Central memory CD8-positive, alpha-beta T cell (primary cell): ENCODE measurements at regions not wholly inside any gene's neighbourhood (a gene's known extent, or its start where the extent isn't known, plus 50 kb on each side); places are given as distances from the start of the nearest gene placed in this dataset.
A peak's percentile ranks its signal among the peaks of the same experiment; 100 is the strongest.

Experiments
- ATAC-seq: fragments of 150-1000 bp; cut with Tn5 transposase; replicated peaks from 2 replicates; pipeline ENCODE4 v1.10.0; 2022; ENCODE audit warnings: mild to moderate bottlenecking, moderate FRiP score, moderate number of reproducible peaks; ENCODE audit not compliant: poor library complexity, severe bottlenecking; ENCODE audit errors: extremely low read depth
- DNase-seq, 2 donors: peaks; one replicate each; pipeline ENCODE4 v3.0.0; 2021; ENCODE audit warnings: low spot score in 2 of 2
- H3K27ac Mint-ChIP-seq: one replicate; pipeline ENCODE4 v1.8.0; 2022; ENCODE audit warnings: low read depth, mild to moderate bottlenecking, moderate library complexity, mixed read lengths
- H3K27me3 Mint-ChIP-seq: one replicate; pipeline ENCODE4 v1.8.0; 2022; ENCODE audit warnings: mixed read lengths
- H3K36me3 Mint-ChIP-seq: one replicate; pipeline ENCODE4 v1.8.0; 2022; ENCODE audit warnings: mild to moderate bottlenecking, moderate library complexity, mixed read lengths; ENCODE audit not compliant: insufficient read depth
- H3K4me1 Mint-ChIP-seq: one replicate; pipeline ENCODE4 v1.8.0; 2022; ENCODE audit warnings: mixed read lengths
- H3K4me3 Mint-ChIP-seq: one replicate; pipeline ENCODE4 v1.8.0; 2022; ENCODE audit warnings: mild to moderate bottlenecking, moderate library complexity, mixed read lengths
- H3K9me3 Mint-ChIP-seq: one replicate; pipeline ENCODE4 v1.8.0; 2022; ENCODE audit warnings: mixed read lengths

- no peak overlapping the region for H3K4me3 Mint-ChIP-seq
- no peak overlapping the region for H3K27ac Mint-ChIP-seq
- H3K27me3 Mint-ChIP-seq = no peaks in the 10 kb centered on the region
- ATAC-seq = no peak
- no peak for DNase-seq
- no peaks in the 10 kb centered on the region for H3K36me3 Mint-ChIP-seq
- no peaks in the 10 kb centered on the region for H3K4me1 Mint-ChIP-seq
- peaks cover 7% of the 10 kb centered on the region for H3K9me3 Mint-ChIP-seq
Observed at GRCh38 chr1:2917284-2917683, 104.0 kb upstream of the ACTRT2 start.

DNA sequence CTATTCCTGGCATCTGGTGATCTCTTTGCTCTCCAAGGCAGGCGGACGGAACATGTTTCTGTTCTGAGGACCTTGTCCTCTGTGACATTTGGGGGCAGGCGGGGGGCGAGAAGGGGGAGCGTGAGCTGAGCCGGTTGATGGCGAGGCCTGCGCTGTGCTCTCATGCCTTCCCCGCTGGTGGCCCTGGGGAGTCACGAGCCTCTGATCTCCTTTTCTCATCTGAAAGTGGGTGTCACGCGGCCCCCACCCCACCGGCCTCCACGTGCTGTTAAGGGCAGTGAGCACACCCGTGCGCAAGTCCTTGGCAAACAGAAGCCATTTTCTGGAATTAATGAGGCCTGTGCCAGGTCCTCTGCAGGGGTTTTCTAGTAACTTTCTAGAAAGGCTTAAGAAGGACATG, 102.8 kb upstream of the ACTRT2 start:
- no peaks in the 10 kb centered on the region for H3K36me3 Mint-ChIP-seq
- H3K9me3 Mint-ChIP-seq = peaks cover 7% of the 10 kb centered on the region
- DNase-seq (no peak), ATAC-seq (no peak)
- H3K4me1 Mint-ChIP-seq = no peaks in the 10 kb centered on the region
- no peak overlapping the region for H3K4me3 Mint-ChIP-seq
- H3K27me3 Mint-ChIP-seq = peaks cover 8% of the 10 kb centered on the region
- H3K27ac Mint-ChIP-seq = no peak overlapping the region

DNA sequence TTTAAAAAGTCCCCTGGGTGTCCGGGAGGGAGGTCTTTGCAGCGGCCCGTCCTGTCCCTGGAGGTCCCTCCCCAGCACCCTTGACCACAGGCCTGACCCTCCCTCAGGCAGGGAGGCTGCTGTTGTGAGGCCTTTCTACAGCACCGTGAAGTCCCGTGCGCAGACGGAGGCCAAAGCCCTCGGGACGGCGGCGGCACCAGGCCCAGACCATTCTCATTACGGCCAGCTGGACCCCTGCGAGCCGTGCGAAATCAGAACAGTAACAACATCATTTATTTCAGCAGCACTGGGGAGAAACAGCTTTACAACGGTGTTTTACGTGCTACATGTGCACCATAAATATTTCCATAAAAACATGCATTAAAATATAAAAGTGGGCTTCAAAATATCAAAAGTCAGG, 101.4 kb upstream of the ACTRT2 start:
- no peak overlapping the region for H3K27ac Mint-ChIP-seq
- H3K4me1 Mint-ChIP-seq = no peaks in the 10 kb centered on the region
- DNase-seq (no peak), ATAC-seq (no peak)
- H3K27me3 Mint-ChIP-seq = peaks cover 15% of the 10 kb centered on the region
- no peak overlapping the region for H3K4me3 Mint-ChIP-seq
- peaks cover 7% of the 10 kb centered on the region for H3K9me3 Mint-ChIP-seq
- H3K36me3 Mint-ChIP-seq = no peaks in the 10 kb centered on the region

- Mint-ChIP-seq H3K27me3 (peaks cover 21% of the 10 kb centered on the region), H3K9me3 (peaks cover 5% of the 10 kb centered on the region), H3K4me3 (no peak overlapping the region), H3K27ac (no peak overlapping the region), H3K4me1 (no peaks in the 10 kb centered on the region), H3K36me3 (no peaks in the 10 kb centered on the region)
- ATAC-seq (no peak), DNase-seq (no peak)
Observed at GRCh38 chr1:2920421-2921015, 100.7 kb upstream of the ACTRT2 start.

GRCh38 chr1:2921970-2922686, 99.1 kb upstream of the ACTRT2 start:
- no peak for ATAC-seq
- H3K4me3 Mint-ChIP-seq = no peak overlapping the region
- peaks cover 28% of the 10 kb centered on the region for H3K27me3 Mint-ChIP-seq
- no peaks in the 10 kb centered on the region for H3K4me1 Mint-ChIP-seq
- DNase-seq = peak in 1 of 2 donors; percentile 20
- no peaks in the 10 kb centered on the region for H3K36me3 Mint-ChIP-seq
- H3K9me3 Mint-ChIP-seq = no peaks in the 10 kb centered on the region
- no peak overlapping the region for H3K27ac Mint-ChIP-seq

GRCh38 chr1:2923351-2923750, 97.9 kb upstream of the ACTRT2 start:
- Mint-ChIP-seq H3K9me3 (no peaks in the 10 kb centered on the region), H3K4me1 (no peaks in the 10 kb centered on the region), H3K27ac (no peak overlapping the region), H3K27me3 (peaks cover 28% of the 10 kb centered on the region), H3K36me3 (no peaks in the 10 kb centered on the region), H3K4me3 (no peak overlapping the region)
- DNase-seq = no peak
- ATAC-seq = no peak

DNA sequence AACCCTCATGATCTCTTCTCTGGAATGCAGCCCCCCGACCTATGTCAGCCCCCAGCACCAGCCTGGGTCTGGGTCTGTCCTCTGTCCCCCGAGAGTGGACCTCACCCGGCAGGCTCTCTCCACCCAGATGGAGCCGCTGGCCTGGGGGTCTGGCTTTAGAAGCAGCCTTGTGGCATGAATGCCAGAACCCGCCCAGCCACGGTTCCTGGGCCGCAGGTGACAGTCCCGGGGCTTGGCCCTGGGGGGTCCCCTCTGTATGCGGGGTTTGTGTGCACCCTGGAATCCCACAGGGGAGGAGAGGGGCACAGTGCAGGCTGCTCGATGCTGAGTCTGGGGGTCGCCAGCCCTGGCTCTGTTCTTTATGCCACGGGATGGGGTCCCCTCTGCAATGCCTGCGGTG, 96.0 kb upstream of the ACTRT2 start:
- no peak overlapping the region for H3K27ac Mint-ChIP-seq
- ATAC-seq (no peak), DNase-seq (no peak)
- no peaks in the 10 kb centered on the region for H3K36me3 Mint-ChIP-seq
- no peak overlapping the region for H3K4me3 Mint-ChIP-seq
- H3K9me3 Mint-ChIP-seq = no peaks in the 10 kb centered on the region
- H3K4me1 Mint-ChIP-seq = no peaks in the 10 kb centered on the region
- H3K27me3 Mint-ChIP-seq = peaks cover 28% of the 10 kb centered on the region

DNA sequence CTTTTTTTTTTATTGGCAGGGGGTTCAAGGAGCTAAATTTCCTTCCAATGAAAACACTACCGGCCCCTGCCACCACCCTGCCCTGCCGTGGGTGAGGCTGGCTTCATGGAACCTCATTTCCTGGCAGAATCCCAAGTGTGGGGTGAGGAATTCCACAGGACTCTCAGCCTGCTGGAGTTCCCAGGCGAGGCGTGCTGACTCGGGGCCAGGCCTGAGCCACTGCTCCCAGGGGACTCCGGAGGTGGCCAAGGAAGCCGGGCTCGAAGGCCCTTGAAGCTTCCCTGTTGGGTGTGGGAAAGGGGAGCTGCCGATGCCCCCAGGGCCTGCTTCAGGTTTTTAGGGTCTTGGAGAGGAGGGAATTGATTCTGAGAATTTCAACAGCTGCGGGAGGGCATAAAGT, 95.3 kb upstream of the ACTRT2 start:
- Mint-ChIP-seq H3K9me3 (no peaks in the 10 kb centered on the region), H3K27me3 (peaks cover 28% of the 10 kb centered on the region), H3K36me3 (no peaks in the 10 kb centered on the region), H3K27ac (no peak overlapping the region), H3K4me3 (no peak overlapping the region), H3K4me1 (no peaks in the 10 kb centered on the region)
- DNase-seq (no peak), ATAC-seq (no peak)

DNA sequence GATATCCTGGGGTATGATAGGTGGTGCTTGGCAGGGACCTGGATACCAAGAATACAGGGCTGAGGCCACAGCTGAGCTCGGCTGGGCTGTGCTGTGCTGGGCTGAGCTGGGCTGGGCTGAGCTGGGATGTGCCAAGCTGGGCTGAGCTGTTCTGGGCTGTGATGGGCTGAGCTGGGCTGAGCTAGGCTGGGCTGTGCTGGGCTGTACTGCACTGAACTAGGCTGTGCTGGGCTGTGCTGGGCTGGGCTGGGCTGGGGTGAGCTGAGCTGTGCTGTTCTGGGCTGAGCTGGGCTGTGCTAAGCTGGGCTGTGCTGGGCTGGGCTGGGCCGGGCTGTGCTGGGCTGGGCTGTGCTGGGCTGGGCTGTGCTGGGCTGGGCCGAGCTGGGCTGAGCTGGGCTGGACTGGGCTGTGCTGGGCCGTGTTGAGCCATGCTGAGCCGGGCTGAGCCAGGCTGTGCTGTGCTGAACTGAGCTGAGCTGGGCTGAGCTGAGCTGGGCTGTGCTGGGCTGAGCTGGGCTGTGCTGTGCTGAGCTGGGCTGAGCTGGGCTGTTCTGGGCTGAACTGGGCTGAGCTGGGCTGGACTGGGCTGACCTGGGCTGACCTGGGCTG, 94.7 kb upstream of the ACTRT2 start:
- Mint-ChIP-seq H3K36me3 (no peaks in the 10 kb centered on the region), H3K9me3 (no peaks in the 10 kb centered on the region), H3K27ac (no peak overlapping the region), H3K27me3 (peaks cover 28% of the 10 kb centered on the region), H3K4me3 (no peak overlapping the region), H3K4me1 (no peaks in the 10 kb centered on the region)
- DNase-seq (no peak), ATAC-seq (no peak)

DNA sequence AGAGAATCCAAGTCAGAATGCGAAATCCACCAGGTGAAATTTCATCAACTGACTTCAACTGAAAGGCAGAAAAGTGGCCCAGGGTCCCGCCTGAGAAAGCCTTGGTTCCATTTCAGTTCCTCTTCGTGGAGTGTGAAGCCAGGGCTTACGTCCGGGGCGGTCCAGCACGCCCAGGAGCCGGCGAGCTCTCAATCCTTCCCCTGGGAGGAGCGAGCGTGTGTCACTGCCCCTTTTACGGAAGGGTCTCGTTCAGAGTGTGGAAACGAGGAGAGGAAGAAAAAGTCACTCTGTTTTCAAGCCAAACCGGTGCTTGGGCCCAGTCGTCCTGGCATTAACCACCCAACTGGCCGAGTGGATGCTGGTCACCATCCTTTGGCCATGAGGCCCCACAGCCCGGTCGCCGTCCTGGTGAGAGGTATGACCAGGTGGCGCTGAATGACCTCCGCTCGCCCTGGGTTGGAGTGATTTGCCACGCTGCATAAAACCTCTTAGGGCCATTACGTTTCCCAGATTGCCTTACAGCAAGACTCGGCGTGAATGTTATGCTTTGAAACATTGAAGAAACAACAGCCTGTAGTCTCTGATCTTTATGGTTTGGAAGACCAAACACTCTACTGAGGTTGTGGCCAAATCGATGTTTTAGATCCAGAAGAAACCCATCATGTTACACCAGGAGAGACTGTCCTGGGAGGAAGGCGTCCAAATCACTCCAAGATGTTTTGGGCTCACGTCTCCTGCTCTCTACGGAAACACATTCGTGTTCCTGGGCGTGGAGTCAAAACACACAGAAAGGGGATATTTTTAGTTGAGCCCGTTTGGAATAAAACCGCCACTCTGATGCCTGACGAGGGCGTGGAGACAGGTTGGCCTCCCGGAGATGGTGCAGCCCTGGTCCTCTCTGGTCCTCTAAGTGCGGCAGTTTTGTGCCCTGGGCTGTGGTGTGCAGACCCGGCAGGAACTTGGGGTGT, 93.6 kb upstream of the ACTRT2 start:
- Mint-ChIP-seq H3K9me3 (no peaks in the 10 kb centered on the region), H3K27ac (no peak overlapping the region), H3K4me1 (no peaks in the 10 kb centered on the region), H3K4me3 (no peak overlapping the region), H3K27me3 (peaks cover 38% of the 10 kb centered on the region), H3K36me3 (no peaks in the 10 kb centered on the region)
- no peak for DNase-seq
- no peak for ATAC-seq

- peaks cover 29% of the 10 kb centered on the region for H3K27me3 Mint-ChIP-seq
- ATAC-seq (no peak), DNase-seq (no peak)
- no peaks in the 10 kb centered on the region for H3K9me3 Mint-ChIP-seq
- H3K27ac Mint-ChIP-seq = no peak overlapping the region
- no peaks in the 10 kb centered on the region for H3K36me3 Mint-ChIP-seq
- no peak overlapping the region for H3K4me3 Mint-ChIP-seq
- no peaks in the 10 kb centered on the region for H3K4me1 Mint-ChIP-seq
Observed at GRCh38 chr1:2928366-2929325, 92.6 kb upstream of the ACTRT2 start.

GRCh38 chr1:2929335-2929734, 91.9 kb upstream of the ACTRT2 start:
- ATAC-seq (no peak), DNase-seq (no peak)
- no peak overlapping the region for H3K4me3 Mint-ChIP-seq
- no peaks in the 10 kb centered on the region for H3K36me3 Mint-ChIP-seq
- H3K27me3 Mint-ChIP-seq = peaks cover 29% of the 10 kb centered on the region
- no peaks in the 10 kb centered on the region for H3K4me1 Mint-ChIP-seq
- H3K9me3 Mint-ChIP-seq = no peaks in the 10 kb centered on the region
- no peak overlapping the region for H3K27ac Mint-ChIP-seq
